Spleen (tissue), 7 donors: ENCODE measurements at regions not wholly inside any gene's neighbourhood (a gene's known extent, or its start where the extent isn't known, plus 50 kb on each side); places are given as distances from the start of the nearest gene placed in this dataset.

Experiments
- CTCF ChIP-seq, 11 experiments: fragments of 200-600 bp in 7 of 11; fragments of 450-650 bp in 4 of 11; sonication (generic) in 4 of 11; IDR thresholded peaks in 8 of 11; conservative IDR thresholded peaks in 3 of 11; 1 replicate in 7 of 11; 2 replicates in 4 of 11; pipeline versions ENCODE4 v1.4.0 to v1.8.0; 2016 to 2021; ENCODE audit warnings: antibody characterized with exemption in 11 of 11, inconsistent platforms in 4 of 11, mild to moderate bottlenecking in 1 of 11
- POLR2AphosphoS5 ChIP-seq, 3 donors: sonication (generic); formaldehyde crosslinking; IDR thresholded peaks; one replicate each; pipeline ENCODE4 v1.5.1; 2017; ENCODE audit warnings: antibody characterized with exemption in 3 of 3
- donor health status: DM: no; HTN: no; CAD: no; lungs with moderate emphysema.
- donor health status: DM: no; HTN: no; CAD: no.
- donor health status: DM: no; HTN: no; CAD: no.

- TF ChIP-seq POLR2AphosphoS5 (IDR thresholded peaks at IDR 0.05) = no peak
- TF ChIP-seq CTCF (IDR thresholded peaks at IDR 0.05 in 8 of 11, conservative IDR thresholded peaks at IDR 0.05 in 3 of 11) = no peak
Measured at GRCh38 chr2:18719978-18720775, 130.8 kb upstream of the NT5C1B start.
